Upper lobe of right lung (tissue), 1 donor: ENCODE measurements at regions not wholly inside any gene's neighbourhood (a gene's known extent, or its start where the extent isn't known, plus 50 kb on each side); places are given as distances from the start of the nearest gene placed in this dataset.

Experiments
- ATAC-seq: fragments of 200-7000 bp; cut with Tn5 transposase; one replicate; pipeline ENCODE4 v1.9.1; 2020; ENCODE audit warnings: mild to moderate bottlenecking, moderate library complexity
- DNase-seq: peaks from one replicate; pipeline ENCODE4 v3.0.0-alpha.2; 2020
- H3K27ac ChIP-seq: fragments of 200-600 bp; one replicate; pipeline ENCODE4 v1.8.0; 2022
- H3K27me3 ChIP-seq: fragments of 200-600 bp; one replicate; pipeline ENCODE4 v1.8.0; 2022; ENCODE audit warnings: mild to moderate bottlenecking
- H3K36me3 ChIP-seq: fragments of 200-600 bp; one replicate; pipeline ENCODE4 v1.8.0; 2022
- H3K4me1 ChIP-seq: fragments of 200-600 bp; one replicate; pipeline ENCODE4 v1.8.0; 2022
- H3K4me3 ChIP-seq: fragments of 200-600 bp; one replicate; pipeline ENCODE4 v1.8.0; 2022; ENCODE audit warnings: mild to moderate bottlenecking
- H3K9me3 ChIP-seq: fragments of 200-600 bp; one replicate; pipeline ENCODE4 v1.8.0; 2022
- CTCF ChIP-seq: fragments of 200-600 bp; IDR thresholded peaks from one replicate; pipeline ENCODE4 v1.8.0; 2022; ENCODE audit warnings: antibody characterized with exemption
- intact Hi-C: fragments of 100-400 bp; cut with DNase I; formaldehyde crosslinking; loops from one replicate; pipeline ENCODE4 v1.11.0; 2022
- donor health status: DM: no; HTN: yes; CAD: no; lungs with severe emphysema.

GRCh38 chr18:54743605-54743995 lies 84.7 kb upstream of the RAB27B start:
- TF ChIP-seq CTCF: no peak
- Histone ChIP-seq H3K27me3 (no peaks in the 10 kb centered on the region), H3K4me3 (no peak overlapping the region), H3K27ac (no peak overlapping the region), H3K9me3 (no peaks in the 10 kb centered on the region), H3K4me1 (no peaks in the 10 kb centered on the region), H3K36me3 (no peaks in the 10 kb centered on the region)
- intact Hi-C loops: no loop called here
- DNase-seq (no peak), ATAC-seq (no peak)

- H3K4me3 ChIP-seq: no peak overlapping the region
- H3K27ac ChIP-seq: no peak overlapping the region
- H3K9me3 ChIP-seq: no peaks in the 10 kb centered on the region
- intact Hi-C loops: no loop called here
- H3K36me3 ChIP-seq: no peaks in the 10 kb centered on the region
- TF ChIP-seq CTCF: no peak
- no peaks in the 10 kb centered on the region for H3K27me3 ChIP-seq
- DNase-seq (no peak), ATAC-seq (no peak)
- H3K4me1 ChIP-seq: no peaks in the 10 kb centered on the region
Observed at GRCh38 chr18:54749291-54749690, 79.0 kb upstream of the RAB27B start.

GRCh38 chr18:54750350-54750749 lies 77.9 kb upstream of the RAB27B start:
- intact Hi-C loops: no loop called here
- Histone ChIP-seq H3K4me3 (no peak overlapping the region), H3K27ac (no peak overlapping the region), H3K36me3 (no peaks in the 10 kb centered on the region), H3K4me1 (no peaks in the 10 kb centered on the region), H3K27me3 (no peaks in the 10 kb centered on the region), H3K9me3 (no peaks in the 10 kb centered on the region)
- ATAC-seq (no peak), DNase-seq (no peak)
- no peak for TF ChIP-seq CTCF

GRCh38 chr18:54752185-54752584 lies 76.1 kb upstream of the RAB27B start:
- TF ChIP-seq CTCF: no peak
- intact Hi-C loops: no loop called here
- H3K27ac ChIP-seq: no peak overlapping the region
- no peaks in the 10 kb centered on the region for H3K9me3 ChIP-seq
- no peak for ATAC-seq
- no peak overlapping the region for H3K4me3 ChIP-seq
- DNase-seq: no peak
- H3K36me3 ChIP-seq: no peaks in the 10 kb centered on the region
- H3K27me3 ChIP-seq: no peaks in the 10 kb centered on the region
- no peaks in the 10 kb centered on the region for H3K4me1 ChIP-seq

- no peaks in the 10 kb centered on the region for H3K4me1 ChIP-seq
- H3K27me3 ChIP-seq: no peaks in the 10 kb centered on the region
- intact Hi-C loops: no loop called here
- no peak overlapping the region for H3K4me3 ChIP-seq
- no peak overlapping the region for H3K27ac ChIP-seq
- ATAC-seq: no peak
- no peak for TF ChIP-seq CTCF
- H3K36me3 ChIP-seq: no peaks in the 10 kb centered on the region
- no peaks in the 10 kb centered on the region for H3K9me3 ChIP-seq
- no peak for DNase-seq
Observed at GRCh38 chr18:54755456-54755855, 72.8 kb upstream of the RAB27B start.

- TF ChIP-seq CTCF: no peak
- no peaks in the 10 kb centered on the region for H3K27me3 ChIP-seq
- DNase-seq (no peak), ATAC-seq (peak; percentile 29)
- no peaks in the 10 kb centered on the region for H3K4me1 ChIP-seq
- no peaks in the 10 kb centered on the region for H3K36me3 ChIP-seq
- no peak overlapping the region for H3K4me3 ChIP-seq
- intact Hi-C loops: no loop called here
- H3K9me3 ChIP-seq: no peaks in the 10 kb centered on the region
- H3K27ac ChIP-seq: no peak overlapping the region
Observed at GRCh38 chr18:54762386-54762785, 65.9 kb upstream of the RAB27B start.
